H54 (cell line): ENCODE measurements at regions not wholly inside any gene's neighbourhood (a gene's known extent, or its start where the extent isn't known, plus 50 kb on each side); places are given as distances from the start of the nearest gene placed in this dataset.

Source experiments
- DNase-seq: peaks from one replicate; pipeline ENCODE4 v3.0.0; 2011; ENCODE audit warnings: low spot score, mixed read lengths; ENCODE audit not compliant: insufficient read length
- FAIRE-seq: peaks from 3 replicates; lab custom pipeline; 2011; peaks lifted over from hg19 to GRCh38; lab: Jason Lieb, UNC
- POLR2A ChIP-seq: IDR thresholded peaks from 2 replicates; pipeline ENCODE4 v1.6.1; 2011; ENCODE audit warnings: low read depth, mild to moderate bottlenecking, low read length

- FAIRE-seq, result no peak
- TF ChIP-seq POLR2A, result no peak
- no peak for DNase-seq
Measured at GRCh38 chr16:76755496-76755895, 435.5 kb upstream of the MON1B start.

DNA sequence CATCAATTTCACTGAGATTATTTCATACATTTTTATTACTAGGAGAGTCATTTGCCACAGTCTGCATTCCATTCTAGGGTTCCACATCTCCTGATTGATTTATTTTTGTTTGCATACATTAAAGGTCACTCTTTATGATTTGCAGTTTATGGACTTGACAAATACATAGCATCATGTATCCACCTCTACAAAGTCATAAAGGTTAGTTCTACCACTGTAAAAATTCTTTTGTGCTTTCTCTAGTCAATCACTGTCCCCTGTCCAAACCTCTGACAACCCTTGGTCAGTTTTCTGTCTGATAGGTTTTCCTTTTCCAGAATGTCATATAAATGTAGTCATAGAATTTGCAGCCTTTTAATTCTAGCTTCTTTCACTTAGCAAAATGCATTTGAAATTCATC lies 434.6 kb upstream of the MON1B start:
- no peak for FAIRE-seq
- TF ChIP-seq POLR2A, result no peak
- no peak for DNase-seq

DNA sequence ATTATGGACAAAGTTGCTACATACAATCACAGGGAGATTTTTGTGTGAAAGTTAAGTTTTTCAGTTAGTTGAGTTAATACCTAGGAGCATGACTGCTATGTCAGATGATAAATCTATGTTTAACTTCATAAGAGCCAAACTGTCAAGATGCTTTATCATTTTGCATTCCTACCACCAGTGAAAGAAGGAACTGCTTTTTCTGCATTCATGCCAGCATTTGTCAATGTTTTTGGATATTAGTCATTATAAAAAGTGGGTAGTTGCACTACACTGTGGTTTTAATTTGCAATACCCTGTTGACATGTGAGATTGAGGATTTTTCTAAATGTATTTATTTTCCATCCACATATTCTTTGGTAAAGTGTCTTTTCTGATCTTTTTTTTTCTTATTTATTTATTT lies 434.0 kb upstream of the MON1B start:
- DNase-seq (no peak), FAIRE-seq (no peak)
- TF ChIP-seq POLR2A, result no peak

DNA sequence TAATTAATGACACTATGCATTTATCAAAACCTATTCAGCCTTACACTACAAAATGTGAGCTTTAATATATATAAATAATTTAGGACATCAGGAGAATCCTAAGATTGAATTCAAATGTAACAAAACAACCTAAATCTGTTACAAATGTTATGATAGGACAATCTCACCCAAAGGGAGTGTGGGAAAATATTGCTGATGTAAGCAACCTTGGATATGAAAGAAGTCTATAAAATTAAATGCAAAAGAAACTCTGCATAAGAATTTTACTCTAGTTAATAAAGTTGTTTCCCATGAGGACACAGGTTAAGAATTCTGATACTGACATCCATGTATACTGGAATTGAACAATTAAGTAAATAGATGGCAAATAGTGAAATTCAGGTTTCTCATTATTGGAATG lies 424.5 kb upstream of the MON1B start:
- DNase-seq (no peak), FAIRE-seq (no peak)
- TF ChIP-seq POLR2A, result no peak

DNA sequence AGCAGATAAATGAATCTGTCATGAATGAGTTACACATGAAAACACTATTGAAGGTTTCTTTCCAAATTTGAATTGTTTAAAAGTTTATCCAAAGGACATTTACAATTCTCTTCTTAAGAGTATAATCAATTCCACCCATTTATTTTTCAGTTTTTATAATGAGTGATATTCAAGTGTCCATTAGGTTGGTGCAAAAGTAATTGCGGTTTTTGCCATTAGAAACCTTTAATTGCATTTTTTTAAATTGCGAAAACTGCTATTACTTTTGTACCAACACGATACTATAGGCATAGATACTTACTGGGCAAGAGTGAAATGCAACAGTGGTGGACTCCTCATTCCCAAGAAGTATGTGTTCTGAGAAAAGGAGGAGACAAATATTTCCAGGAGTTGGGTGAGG lies 422.7 kb upstream of the MON1B start:
- FAIRE-seq, result no peak
- TF ChIP-seq POLR2A, result no peak
- DNase-seq, result no peak

GRCh38 chr16:76768948-76769347 lies 422.0 kb upstream of the MON1B start:
- DNase-seq (no peak), FAIRE-seq (no peak)
- TF ChIP-seq POLR2A, result no peak

- TF ChIP-seq POLR2A, result no peak
- DNase-seq (no peak), FAIRE-seq (no peak)
Measured at GRCh38 chr16:76771216-76771615, 419.8 kb upstream of the MON1B start.

GRCh38 chr16:76777721-76778465 lies 413.1 kb upstream of the MON1B start:
- DNase-seq (no peak), FAIRE-seq (no peak)
- TF ChIP-seq POLR2A, result no peak

DNA sequence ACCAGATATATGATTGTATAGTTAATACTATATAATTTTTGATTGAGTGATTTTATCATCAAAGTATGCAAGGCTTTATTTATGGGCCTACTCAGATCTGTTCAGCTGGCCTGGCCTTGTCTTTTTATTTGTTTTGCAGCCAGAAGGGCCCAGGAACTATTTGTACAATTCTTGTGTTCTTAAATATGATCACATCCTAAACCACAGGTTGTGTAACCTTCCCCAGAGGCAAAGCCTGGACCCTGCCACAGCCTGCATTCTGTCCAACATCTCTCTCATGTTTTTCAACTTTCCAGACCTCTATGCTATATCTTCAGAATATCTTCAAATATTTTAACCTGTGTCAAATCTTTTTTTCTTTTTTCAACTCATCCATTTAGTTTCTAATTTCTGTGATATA lies 410.4 kb upstream of the MON1B start:
- no peak for TF ChIP-seq POLR2A
- DNase-seq, result no peak
- no peak for FAIRE-seq

DNA sequence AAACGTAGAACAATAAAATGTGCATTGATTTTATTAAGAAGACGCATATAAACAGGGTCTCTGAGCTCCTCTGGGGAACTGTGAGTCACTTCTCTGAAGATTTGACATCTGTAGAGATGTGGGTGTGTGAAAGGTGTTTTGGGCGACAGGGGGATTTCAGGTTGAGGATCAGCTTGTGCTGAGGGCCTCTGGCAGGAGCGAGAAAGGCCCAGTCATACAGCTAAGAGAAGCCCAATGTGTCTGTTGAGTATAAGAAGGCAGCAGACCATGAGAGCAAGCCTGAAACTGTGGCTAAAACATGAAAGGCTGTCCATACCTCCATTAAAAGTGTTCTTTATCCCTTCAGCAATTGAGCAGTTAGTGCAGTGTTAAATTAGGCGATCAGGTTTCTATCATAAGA lies 406.5 kb upstream of the MON1B start:
- FAIRE-seq (no peak), DNase-seq (no peak)
- TF ChIP-seq POLR2A, result no peak

DNA sequence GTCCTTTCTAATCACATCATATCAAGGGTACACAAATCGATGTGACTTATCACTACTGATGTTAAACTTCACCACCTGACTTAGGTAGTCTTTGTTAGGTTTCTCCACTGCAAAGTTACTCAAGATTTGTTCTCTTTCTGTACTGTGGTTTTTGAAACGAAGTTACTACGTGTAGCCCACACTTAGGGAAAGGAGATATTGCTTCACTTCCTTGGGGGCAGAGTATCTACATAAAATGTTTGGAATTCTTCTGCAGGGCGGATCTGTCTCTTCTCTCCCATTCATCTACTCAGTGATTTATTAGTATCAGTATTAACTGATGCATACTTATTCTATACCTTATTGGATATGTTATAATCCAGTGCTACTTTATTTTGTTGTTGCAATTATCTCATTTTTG lies 403.6 kb upstream of the MON1B start:
- no peak for TF ChIP-seq POLR2A
- FAIRE-seq, result no peak

GRCh38 chr16:76791151-76791550 lies 399.8 kb upstream of the MON1B start:
- DNase-seq (no peak), FAIRE-seq (no peak)
- TF ChIP-seq POLR2A, result no peak

More for the DNA sequence above, 403.6 kb upstream of the MON1B start:
- no peak for DNase-seq

- no peak for TF ChIP-seq POLR2A
- no peak for DNase-seq
- FAIRE-seq, result no peak
Measured at GRCh38 chr16:76796416-76796815, 394.6 kb upstream of the MON1B start.

DNA sequence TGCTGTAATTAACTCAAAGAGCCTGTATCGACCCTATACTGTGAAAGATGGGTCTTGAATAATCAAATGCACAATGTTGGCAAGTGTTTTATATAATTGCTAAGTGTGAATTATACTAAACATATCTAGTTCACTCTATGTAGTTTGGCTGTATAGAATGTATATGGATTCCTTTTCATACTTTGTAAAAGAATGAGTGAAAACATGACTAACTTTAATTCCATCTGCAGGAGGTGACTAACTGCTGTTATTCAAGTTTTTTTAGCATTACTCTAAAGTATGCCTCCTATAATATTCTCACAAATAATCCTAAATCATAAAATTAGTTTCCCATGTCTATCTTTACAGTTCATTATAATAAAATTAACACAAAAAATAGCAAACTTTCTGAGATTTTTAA lies 394.0 kb upstream of the MON1B start:
- FAIRE-seq, result no peak
- TF ChIP-seq POLR2A, result no peak
- no peak for DNase-seq

DNA sequence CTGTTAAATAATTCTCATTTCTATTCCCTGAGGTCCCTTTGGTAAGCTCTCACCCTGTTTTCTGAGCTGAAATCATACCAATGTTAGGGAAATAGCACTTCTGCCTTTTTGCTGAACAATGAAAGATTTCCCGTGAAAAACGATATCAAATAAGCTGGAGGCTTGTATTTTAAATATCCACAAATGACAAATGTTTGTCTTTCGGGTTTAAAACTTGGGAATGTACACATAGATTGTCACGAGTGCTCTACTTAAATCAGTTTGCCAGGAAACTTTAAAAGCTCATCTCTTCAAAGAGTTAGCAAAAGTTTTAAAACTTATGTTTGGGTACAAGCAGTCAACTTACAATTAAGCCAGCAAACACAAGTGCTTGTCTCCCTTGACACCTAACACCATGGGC lies 393.5 kb upstream of the MON1B start:
- DNase-seq (no peak), FAIRE-seq (no peak)

More for the DNA sequence above, 393.5 kb upstream of the MON1B start:
- TF ChIP-seq POLR2A, result no peak
